AML-193 (cell line): ENCODE measurements at regions not wholly inside any gene's neighbourhood (a gene's known extent, or its start where the extent isn't known, plus 50 kb on each side); places are given as distances from the start of the nearest gene placed in this dataset.
"Not testable (repeated sequence)": the region's sequence is repeated elsewhere in the genome, so short reads cannot be mapped to it uniquely, and the experiment has no call there.

ENCODE experiments used
- DNase-seq, 2 experiments: peaks; one replicate each; lab custom pipeline; 2025; lab: John Stamatoyannopoulos, UW

DNA sequence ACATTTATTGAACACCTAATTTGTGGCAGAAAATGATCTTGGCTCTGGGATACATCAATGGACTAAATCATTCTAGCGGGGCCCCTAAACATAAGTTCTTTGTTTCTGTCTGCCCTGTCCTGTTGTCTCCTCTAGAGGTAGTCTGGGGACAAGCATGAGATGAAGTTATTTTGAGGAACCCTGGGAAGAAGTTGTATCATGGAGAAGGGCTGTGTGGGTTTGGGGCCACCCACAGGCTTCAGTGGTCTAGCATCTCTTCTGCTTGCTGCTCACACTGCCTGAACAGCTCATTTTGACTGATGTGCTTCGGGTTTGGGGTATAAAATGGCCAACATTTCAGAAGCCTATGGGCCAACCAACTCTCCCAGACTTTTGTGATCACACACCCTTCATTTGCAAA, 50.3 kb upstream of the OSBPL11 start:
- DNase-seq: no peak

DNA sequence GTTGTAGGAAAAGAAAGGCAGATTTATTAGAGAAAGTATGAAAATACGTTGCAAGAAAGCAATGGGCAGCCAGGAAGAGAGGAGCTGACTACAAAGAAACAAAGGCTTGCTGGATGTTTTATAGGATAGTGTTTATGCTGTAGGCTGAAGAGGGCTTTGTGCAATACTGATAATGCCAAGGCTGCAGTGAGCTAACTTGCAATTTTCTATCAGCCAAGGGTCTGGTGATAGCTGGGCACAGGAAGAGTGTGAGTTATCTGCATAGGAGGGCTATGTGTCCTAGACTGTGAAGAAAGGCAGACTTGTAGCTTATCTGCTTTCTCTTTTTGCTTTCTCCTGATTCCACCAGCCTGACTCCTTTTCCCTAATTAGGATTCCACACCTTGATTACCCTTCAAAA, 51.3 kb upstream of the OSBPL11 start:
- DNase-seq: no peak

DNA sequence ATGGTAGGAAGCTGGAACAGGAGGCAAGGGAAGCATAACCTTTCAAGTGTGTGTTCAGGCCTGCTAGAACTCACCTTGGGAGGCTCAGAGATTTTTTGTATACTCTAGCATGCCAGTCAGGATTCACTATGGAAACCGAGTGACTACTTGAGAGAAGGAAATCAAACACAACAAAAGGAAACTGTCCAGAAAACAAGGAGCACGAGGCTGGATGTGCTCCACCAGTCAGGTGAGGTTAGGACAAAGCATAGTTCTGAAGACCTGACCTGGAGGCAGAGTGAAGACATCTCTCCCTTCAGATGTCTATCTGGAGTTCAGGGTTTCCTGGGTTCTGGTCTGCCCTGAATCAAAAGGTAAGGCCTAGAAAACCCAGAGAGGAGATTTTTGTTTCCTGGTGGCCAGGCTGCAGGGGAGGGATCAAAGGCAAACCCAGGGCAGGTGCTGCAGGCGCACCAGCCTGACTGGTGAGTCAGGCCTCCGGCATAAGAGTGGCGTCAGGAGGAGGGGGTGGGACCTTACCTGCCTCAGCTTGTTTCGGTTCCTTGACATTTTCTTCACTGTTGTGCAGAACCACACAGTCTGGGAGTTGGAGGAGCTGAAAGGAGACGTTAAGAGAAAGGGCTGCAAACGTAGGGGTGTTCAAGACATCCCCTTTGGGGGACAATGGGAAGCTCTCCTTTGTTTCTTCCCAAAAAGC, 52.2 kb upstream of the OSBPL11 start:
- DNase-seq: no peak

DNA sequence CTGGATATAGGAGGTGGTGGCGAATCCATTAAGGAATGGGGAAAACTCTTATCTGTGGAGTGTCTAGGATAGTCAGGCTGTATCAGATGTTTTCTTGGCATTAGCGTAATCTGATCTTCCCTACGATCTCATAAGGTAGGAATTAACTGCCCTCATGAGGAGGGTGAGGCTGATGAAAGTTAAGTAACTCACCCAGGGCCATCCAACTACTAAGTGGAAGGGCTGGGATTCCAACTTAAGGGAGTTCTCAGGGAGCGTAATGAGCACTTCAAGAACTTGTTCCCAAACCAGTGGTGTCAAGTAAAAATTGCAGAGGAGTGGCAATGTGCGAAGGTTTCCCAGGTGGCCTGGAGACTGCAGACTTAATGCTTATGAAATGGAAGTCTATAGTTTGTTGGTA, 55.9 kb upstream of the OSBPL11 start:
- no peak for DNase-seq

DNA sequence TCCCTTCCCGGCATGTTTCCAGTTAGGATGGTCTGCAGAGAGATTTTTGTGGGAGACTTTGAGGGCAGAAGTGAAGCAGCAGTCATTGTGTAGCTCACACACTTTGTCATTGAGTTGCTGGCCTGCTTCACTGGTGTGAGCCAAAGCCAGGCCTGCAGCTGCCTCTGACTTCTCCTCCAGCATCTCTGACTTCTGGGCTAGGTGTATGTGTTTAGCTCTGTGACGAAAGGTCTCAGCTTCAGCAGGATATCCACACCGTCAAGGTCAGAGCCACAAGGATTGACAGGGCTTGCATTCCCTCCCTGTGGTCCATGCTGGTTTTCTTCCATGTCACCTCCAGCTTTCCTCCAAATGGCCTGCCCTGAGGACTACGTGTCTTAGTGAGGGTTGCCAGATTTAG, 57.1 kb upstream of the OSBPL11 start:
- DNase-seq: no peak

DNA sequence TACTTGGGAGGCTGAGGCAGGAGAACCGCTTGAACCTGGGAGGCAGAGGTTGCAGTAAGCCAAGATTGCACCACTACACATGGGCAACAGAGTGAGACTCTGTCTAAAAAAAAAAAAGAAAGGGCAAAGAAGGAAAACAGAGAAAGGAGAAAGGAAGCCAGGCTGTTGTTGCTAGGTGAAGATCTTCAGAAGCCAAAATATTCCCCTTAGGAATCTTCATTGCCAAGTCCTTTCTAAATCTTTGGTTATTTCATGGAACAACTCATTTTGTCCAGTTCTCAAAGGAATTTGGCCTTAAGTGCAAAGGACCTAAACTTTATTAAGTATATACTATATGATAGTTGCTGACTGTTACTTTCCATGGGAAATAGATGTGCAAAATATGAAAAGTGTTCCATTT, 59.2 kb upstream of the OSBPL11 start:
- DNase-seq: no peak

DNA sequence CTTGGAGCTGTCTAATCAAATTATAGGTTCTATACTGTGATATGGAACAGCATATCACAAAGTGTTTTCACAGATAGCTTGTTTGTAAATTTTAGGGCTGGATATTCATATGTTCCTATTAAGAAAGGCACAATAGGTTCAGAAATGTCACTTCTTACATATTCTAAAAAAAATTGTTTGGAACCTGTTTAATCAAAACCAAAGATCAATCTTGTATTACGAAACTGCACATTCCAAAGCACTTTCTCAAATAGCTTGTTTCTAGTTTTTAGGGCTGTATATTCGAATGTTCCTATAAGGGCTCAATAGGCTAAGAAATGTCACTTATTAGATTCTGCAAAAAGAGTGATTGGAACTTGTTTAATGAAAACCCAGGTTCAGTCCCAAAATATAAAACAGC, 67.4 kb upstream of the OSBPL11 start:
- no peak for DNase-seq

DNA sequence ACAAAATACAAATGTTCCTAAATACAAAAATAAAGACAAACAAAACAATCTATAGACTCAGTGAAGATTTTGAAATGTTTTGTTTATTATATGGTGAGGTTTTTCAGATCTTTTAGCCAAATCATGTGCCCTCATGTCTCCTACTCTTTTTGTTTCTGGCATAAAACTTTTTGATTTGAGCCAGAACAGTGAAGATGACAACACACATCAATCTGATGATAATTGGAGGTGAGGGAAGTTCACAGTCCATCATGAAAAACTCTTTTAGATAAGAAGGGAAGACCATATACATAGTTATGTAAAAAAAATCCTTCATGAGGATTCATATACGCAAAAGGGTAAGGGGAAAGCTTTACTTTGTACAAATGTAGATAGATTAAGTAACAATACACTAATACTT, 75.1 kb upstream of the OSBPL11 start:
- DNase-seq: no peak

DNA sequence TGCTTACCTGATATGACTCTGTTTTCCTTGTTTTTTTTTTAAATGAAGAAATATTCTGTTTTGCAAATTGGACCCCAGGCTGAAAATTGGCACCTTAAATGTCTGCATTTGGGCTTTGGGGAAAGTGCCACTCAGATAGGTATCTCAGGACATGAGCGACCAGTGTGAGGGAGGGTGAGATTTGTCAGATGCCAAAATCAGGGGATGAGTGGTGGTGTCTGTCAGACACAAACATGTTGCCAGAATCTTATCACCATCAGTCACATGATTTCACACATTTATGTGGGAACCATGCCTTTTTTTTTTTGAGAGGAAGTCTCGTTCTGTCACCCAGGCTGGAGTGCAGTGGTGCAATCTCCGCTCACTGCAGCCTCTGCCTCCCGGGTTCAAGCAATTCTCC, 75.6 kb upstream of the OSBPL11 start:
- DNase-seq: no peak

DNA sequence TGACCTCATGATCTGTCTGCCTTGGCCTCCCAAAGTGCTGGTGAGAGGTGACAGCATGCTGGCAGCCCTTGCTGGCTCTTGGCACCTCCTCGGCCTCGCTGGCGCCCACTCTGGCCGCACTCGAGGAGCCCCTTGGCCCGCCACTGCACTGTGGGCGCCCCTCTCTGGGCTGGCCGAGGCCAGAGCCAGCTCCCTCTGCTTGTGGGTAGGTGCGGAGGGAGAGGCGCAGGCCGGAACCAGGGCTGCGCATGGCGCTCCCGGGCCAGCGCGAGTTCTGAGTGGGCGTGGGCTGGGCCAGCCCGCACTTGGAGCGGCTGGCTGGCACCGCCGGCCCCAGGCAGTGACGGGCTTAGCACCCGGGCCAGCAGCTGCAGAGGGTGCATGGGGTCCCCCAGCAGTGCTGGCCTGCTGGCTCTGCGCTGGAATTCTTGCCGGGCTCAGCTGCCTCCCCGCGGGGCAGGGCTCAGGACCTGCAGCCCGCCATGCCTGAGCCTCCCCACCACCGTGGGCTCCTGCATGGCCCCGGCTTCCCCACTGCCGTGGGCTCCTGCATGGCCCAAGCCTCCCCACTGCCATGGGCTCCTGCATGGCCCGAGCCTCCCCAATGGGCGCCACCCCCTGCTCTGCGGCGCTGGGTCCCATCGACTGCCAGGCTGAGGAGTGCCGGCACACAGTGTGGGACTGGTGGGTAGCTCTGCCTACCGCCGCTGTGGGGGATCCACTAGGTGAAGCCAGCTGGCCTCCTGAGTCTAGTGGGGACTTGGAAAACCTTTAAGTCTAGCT, 76.4 kb upstream of the OSBPL11 start:
- no peak for DNase-seq

DNA sequence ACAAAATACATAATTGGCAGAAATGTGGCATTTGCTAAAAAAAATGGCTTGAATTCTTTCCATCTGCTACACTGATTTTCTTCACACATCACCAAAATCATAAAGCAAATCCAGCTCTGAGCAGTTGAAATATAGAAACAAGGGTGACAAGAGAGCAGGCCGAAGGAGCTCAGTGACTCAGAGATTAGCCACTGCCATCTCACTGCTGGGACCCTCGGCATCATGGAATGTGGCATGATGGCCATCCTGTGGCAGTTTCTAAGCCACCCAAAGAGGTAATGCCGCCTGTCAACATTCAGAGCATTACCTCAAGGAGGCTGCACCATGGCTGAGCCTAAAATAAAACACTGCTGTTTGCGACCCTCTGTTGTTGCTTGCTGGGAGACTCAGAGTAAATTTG, 80.5 kb upstream of the OSBPL11 start:
- no peak for DNase-seq

DNA sequence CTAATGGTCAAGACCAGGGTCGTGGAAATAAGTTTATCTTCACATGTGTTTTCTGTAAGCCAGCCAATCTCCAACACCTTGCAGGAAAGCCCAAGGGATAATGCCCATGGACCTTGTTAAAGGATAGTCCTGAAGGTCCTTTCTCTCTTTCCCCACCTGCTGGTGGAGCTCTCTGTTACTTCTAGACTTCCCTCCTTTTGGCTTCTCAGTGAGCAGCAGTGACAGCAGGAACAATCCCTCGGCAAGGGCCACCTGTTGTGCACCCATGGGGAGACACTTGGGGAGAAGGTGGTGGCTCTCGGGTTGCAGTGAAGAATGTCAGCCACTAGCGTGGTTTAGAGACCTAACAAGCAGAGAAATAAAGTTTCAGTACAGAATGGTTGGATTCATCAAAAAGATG, 84.0 kb upstream of the OSBPL11 start:
- DNase-seq: no peak

DNA sequence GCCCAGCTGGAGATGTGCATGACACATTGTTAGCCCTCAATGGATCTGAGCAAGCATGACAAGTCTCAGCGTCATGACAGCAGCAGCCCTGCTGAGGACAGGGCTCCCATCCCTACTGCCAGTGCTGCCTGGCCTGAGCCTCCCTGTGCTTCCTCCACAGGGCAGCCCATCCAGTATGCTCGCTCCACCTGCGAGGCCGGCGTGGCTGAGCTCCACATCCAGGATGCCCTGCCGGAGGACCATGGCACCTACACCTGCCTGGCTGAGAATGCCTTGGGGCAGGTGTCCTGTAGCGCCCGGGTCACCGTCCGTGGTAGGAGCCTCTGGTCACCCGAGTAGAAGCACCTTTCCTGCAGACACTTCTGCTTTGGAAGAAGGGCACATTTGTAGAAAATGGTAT, 85.8 kb upstream of the OSBPL11 start:
- DNase-seq: no peak

DNA sequence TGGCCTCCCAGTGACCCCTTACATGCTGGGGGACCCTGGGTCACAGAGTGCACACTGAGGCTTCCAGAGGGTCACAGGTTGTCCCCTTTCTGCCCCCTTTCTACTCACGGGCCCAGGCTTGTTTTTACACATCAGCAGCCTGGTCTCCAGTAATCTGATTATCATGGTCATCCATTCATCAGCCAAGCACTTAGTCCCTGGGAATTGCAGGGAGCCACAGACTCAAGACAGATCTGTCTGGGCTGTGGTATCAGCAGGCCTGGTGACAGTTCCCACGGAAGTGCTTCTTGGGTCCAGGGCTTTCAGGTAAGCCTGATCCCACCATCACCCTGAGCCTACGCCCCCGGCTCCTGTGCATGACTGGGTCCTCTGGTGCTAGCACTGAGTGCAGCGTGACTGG, 86.6 kb upstream of the OSBPL11 start:
- not testable (repeated sequence) for DNase-seq

DNA sequence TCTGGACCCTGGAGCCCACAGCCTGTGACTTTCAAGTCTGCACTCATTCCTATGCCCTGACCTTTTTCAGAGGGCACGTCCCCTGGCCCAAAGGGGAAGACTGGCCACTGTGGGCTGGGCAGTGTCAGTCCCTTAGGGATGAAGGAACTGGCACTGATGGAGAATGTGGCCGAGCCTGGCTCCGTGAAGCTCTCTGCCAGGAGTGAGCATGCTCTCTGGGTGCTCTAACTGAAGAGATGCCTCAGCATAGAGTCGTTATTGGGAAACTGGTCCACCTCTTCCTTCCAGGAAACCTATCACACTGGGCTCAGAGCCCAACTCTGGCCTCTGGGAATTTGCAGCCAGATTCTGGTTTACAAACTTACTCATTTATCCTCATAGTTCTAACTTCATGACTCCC, 87.3 kb upstream of the OSBPL11 start:
- DNase-seq: not testable (repeated sequence)

DNA sequence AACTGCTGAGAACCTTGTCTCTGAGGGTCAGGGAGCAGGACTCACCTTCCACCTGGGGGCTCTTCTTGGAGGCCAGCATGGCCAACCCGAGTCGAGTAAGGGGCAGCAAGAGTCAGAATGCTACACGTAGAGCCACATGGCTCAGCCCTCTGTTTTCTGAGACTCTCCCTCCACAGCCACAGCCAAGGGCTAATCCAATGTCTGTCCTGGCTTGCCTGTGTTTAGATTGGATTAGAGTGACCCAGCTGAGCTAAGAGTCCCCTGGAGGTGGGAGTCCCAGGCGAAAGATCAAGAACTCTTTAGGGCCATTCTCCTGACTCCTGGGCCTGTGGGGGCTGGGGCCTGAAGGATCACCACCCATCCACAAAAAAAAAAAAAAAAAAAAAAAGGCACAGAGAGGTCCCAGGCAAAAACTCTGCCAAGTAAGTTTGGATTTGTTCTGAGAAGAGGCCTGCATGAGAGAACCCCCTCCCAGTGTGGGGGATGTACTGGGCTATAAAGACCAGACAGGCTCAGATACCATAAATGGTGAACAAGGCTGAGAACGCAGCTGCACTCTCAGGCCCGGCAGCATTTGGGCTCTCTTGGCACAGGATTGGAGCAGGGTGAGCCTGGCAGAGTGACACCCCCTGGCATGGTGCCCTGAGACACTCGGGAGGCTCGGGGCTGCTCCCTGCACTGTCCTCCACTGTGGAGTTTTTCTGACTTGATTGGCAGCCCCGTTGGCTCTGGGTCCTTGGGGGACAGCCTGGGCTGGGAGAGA, 88.0 kb upstream of the OSBPL11 start:
- DNase-seq: no peak

DNA sequence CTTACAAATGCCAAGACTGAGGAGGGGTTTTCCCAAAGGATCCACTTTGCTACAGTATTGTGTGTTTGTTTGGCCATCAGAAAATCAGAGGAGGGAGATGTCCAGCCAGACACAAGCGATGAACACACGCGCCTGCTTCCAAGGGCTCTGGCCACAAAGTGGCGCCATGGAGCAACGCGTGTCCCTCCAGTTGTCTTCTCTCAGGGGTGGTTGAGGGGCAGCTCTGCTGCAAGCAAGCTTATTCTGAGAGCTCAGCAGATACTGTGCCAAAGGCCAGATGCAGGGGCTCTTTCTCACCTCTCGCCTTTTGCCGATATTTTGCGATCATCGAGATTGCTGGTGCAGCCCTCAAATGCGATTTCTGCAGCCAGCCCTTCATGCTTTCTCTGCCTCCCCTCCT, 88.9 kb upstream of the OSBPL11 start:
- DNase-seq: no peak

DNA sequence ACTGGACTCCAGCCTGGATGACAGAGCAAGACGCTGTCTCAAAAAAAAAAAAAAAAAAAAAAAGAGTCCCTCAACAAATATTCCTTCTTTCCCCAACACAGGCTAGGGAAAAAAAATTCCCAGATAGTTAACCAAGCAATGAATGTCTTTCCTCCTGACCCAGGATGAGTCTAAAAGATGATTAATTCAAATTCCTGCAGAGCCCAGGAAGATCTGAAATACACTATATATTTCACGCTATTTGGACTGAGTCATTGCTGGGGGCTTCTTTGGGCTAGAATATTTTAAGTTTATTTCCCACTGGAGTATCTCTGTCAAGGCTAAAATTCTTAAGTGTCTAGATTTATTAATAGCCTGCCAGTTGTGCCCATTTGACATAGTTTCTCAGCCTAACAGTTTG, 90.4 kb upstream of the OSBPL11 start:
- DNase-seq: not testable (repeated sequence)

DNA sequence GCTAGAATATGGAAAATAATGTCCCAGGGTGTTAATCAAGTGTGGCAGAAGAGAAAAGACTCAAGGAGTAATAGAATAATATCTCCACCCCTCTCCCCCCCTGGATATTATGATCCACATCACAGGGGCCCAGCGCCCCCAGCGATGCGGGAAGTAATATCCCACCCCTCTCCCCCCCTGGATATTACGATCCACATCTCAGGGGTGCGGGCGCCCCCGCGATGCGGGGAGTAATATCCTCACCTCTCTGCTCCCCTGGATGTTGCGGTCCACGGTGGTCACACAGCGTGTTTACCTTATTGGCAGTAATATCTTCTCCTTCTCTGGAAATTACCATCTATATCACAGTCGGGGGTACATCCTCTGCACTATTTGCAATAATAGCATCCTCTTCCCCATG, 97.1 kb upstream of the OSBPL11 start:
- DNase-seq: no peak

DNA sequence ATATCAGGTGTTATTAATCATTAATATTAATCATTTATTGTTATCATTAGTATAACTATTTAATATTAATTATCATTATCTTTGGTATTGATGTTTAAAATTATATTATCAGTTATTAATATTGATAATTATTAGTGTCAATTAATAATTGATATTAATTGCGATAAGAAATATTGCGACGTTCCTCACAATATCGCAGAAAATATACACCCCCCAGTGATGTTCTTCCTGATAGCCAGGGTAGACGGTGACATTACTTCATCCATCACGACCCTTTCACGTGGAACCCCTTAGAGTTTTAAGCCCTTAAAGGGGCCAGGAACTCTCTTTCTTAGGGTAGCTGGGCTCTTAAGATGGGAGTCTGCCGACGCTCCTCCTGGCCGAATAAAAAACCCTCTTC, 98.6 kb upstream of the OSBPL11 start:
- no peak for DNase-seq

DNA sequence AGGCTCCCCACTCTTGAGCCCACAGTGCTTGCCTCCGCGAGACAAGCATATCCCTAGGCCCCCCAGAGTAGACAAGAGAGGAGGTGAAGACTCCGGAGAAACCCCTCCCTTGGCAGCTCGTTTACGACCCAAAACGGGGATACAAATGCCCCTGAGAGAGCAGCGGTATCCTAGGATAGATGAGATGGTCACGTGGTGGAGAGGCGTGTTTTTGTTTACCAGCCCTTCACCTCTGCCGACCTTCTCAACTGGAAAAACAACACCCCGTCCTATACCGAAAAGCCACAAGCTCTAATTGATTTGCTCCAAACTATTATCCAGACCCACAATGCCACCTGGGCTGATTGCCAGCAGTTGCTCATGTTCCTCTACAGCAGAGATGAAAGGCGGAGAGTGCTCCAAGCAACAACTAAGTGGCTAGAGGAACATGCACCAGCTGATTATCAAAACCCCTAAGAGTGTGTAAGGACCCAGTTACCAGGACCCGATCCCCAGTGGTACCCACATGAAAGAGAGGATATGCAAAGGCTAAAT, 99.5 kb upstream of the OSBPL11 start:
- DNase-seq: no peak

DNA sequence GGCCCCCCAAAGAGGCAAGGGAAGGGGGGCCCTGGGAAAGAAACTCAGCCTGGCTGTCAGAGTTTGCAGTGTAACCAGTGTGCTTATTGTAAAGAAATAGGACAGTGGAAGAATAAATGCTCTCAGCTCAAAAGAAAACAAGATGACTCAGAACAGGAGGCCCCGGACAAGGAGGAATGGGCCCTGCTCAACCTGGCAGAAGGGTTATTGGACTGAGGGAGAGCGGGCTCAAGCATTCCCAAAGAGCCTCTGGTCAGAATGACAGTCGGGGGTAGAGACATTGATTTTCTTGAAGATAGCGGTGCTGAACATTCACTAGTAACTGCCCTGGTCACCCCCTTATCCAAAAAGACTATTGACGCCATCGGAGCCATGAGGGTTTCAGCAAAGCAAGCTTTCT, 100.4 kb upstream of the OSBPL11 start:
- DNase-seq: no peak

DNA sequence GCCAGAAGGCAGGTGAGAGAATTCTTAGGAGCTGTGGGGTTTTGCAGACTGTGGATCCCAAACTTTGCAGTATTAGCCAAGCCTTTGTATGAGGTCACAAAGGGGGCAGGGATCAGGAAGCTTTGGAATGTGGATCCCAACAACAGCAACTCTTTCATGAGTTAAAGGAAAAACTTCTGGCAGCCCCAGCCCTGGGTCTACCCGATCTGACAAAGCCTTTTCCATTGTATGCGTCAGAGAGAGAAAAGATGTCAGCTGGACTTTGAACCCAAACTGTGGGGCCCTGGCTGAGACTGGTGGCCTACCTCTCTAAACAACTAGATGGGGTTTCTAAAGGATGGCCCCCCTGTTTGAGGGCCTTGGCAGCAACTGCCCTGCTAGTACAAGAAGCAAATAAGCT, 101.8 kb upstream of the OSBPL11 start:
- DNase-seq: not testable (repeated sequence)
